RPMI8226 (cell line): ENCODE measurements at regions not wholly inside any gene's neighbourhood (a gene's known extent, or its start where the extent isn't known, plus 50 kb on each side); places are given as distances from the start of the nearest gene placed in this dataset.

ENCODE experiments used
- DNase-seq: peaks from one replicate; pipeline ENCODE4 v3.0.0-alpha.2; 2015

GRCh38 chr9:15372455-15372854, 50.2 kb upstream of the SNAPC3 start:
- DNase-seq, result no peak

GRCh38 chr9:15371448-15371845, 51.2 kb upstream of the SNAPC3 start:
- no peak for DNase-seq

GRCh38 chr9:15370466-15371447, 51.9 kb upstream of the SNAPC3 start:
- no peak for DNase-seq

DNA sequence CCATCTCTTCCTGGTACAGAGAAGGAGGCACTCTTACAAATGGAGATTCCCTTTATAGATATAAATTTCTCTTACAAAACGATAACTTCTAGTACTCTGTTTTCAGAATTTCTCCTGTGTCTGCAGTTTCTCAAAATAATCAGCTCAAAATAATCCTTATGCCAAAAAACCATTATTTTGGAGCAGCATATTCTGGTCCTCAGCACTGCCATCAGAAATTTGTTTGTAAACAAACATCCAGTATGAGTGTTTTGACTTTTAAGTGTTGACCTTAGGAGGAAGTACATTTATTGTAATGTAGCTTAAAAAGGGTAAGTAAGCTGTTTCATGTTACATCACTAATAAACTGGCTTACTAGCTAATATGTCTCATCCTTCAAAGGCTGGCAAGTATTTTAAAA, 52.8 kb upstream of the SNAPC3 start:
- no peak for DNase-seq

DNA sequence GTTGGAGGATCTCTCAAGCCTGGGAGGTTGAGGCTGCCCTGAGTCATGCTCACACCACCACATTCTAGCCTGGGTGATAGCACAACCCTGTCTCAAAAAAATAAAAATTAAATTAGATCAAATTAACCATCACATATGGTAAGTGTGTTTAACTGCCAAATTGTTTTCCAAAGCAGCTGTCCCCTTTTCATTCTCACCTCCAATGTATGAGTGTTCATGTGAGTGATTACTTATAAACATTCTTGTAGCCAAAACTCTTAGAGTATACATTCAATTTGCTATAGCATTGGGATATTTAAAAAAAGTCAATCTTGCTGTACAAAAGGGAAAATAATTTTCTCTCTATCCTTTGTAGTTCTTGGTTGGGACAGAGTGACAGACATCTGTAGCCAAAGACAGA, 53.4 kb upstream of the SNAPC3 start:
- DNase-seq, result no peak

- DNase-seq, result peak; percentile 18
These were observed 57.6 kb upstream of the SNAPC3 start for GRCh38 chr9:15364975-15365553.

DNA sequence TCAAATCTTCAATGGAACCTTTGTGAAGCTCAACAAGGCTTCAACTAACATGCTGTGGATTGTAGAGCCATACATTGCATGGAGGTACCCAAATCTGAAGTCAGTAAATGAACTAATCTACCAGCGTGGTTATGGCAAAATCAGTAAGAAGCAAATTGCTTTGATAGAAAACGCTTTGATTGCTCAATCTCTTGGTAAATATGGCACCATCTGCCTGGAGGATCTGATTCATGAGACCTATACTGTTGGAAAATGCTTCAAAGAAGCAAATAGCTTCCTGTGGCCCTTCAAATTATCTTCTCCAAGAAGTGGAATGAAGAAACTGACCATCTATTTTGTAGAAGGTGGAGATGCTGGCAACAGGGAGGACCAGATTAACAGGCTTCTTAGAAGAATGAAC, 54.7 kb upstream of the TTC39B start:
- no peak for DNase-seq

DNA sequence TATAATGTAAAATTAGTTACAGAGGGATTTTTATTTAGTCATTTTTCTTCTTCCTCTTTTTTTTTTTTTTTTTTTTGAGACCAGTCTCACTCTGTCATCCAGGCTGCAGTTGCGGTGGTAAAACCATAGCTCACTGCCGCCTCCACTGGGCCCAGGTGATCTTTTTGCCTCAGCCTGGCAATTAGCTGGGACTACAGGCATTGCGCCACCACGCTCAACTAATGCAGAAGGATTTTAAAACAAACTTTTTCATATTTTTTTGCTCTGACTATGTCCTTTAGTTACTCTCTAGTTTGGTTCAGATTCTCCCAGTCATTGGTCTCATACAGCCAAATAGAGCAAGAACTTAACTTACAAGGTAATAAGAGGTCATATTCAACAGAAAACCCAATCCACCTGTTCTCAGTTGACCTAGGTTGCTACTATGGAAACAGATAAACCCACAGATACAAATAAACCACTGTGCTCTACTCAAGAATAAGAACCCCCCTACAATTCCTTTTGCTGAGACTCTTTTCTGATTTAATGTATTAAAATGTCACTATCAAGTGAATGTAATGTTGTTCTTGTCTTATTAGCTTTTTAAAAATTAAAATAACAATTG, 50.1 kb upstream of the TTC39B start:
- peak; percentile 65 for DNase-seq
